H9 (cell line): ENCODE measurements at regions not wholly inside any gene's neighbourhood (a gene's known extent, or its start where the extent isn't known, plus 50 kb on each side); places are given as distances from the start of the nearest gene placed in this dataset.

Experiments
- DNase-seq: peaks from one replicate; pipeline ENCODE4 v3.0.0-alpha.2; 2017
- H2AFZ ChIP-seq: one replicate; pipeline ENCODE4 v1.6.1; 2013; ENCODE audit warnings: mild to moderate bottlenecking, low read length, control low read depth, moderate library complexity
- H2AK5ac ChIP-seq: 2 replicates; pipeline ENCODE4 v1.6.1; 2013; ENCODE audit warnings: low read length, control low read depth, mixed read lengths; ENCODE audit not compliant: insufficient read length
- H2BK120ac ChIP-seq: one replicate; pipeline ENCODE4 v1.6.1; 2013; ENCODE audit warnings: low read depth, mild to moderate bottlenecking, low read length, control low read depth, inconsistent platforms; ENCODE audit not compliant: poor library complexity, severe bottlenecking
- H2BK12ac ChIP-seq: 2 replicates; pipeline ENCODE4 v1.6.1; 2013; ENCODE audit warnings: low read length, control low read depth, mixed read lengths, low read depth; ENCODE audit not compliant: insufficient read length
- H2BK15ac ChIP-seq: 2 replicates; pipeline ENCODE4 v1.6.1; 2013; ENCODE audit warnings: low read depth, low read length, control low read depth
- H2BK20ac ChIP-seq: one replicate; pipeline ENCODE4 v1.6.1; 2013; ENCODE audit warnings: low read depth, mild to moderate bottlenecking, low read length, control low read depth, inconsistent platforms; ENCODE audit not compliant: poor library complexity, severe bottlenecking
- H2BK5ac ChIP-seq: 2 replicates; pipeline ENCODE4 v1.6.1; 2013; ENCODE audit warnings: low read length, control low read depth, mixed read lengths; ENCODE audit not compliant: insufficient read length
- H3K14ac ChIP-seq: 2 replicates; pipeline ENCODE4 v1.6.1; 2013; ENCODE audit warnings: low read length, control low read depth; ENCODE audit not compliant: insufficient read depth
- H3K18ac ChIP-seq: 2 replicates; pipeline ENCODE4 v1.6.1; 2013; ENCODE audit warnings: low read depth, mild to moderate bottlenecking, mixed read lengths, low read length, control low read depth; ENCODE audit not compliant: insufficient read length
- H3K23ac ChIP-seq: 2 replicates; pipeline ENCODE4 v1.6.1; 2013; ENCODE audit warnings: low read length, control low read depth, mixed read lengths, low read depth; ENCODE audit not compliant: insufficient read length
- H3K23me2 ChIP-seq: 2 replicates; pipeline ENCODE4 v1.6.1; 2013; ENCODE audit warnings: low read depth, mild to moderate bottlenecking, mixed read lengths, low read length, control low read depth; ENCODE audit not compliant: insufficient read length, poor library complexity, severe bottlenecking
- H3K27ac ChIP-seq: 2 replicates; pipeline ENCODE4 v1.5.1; 2013; ENCODE audit warnings: low read length, control low read depth, mixed read lengths, low read depth; ENCODE audit not compliant: insufficient read length
- H3K27me3 ChIP-seq: 2 replicates; pipeline ENCODE4 v1.6.1; 2013; ENCODE audit warnings: low read length, control low read depth, inconsistent platforms; ENCODE audit not compliant: insufficient read depth
- H3K4ac ChIP-seq: 2 replicates; pipeline ENCODE4 v1.6.1; 2013; ENCODE audit warnings: low read depth, mild to moderate bottlenecking, control low read depth, inconsistent platforms, low read length, moderate library complexity
- H3K4me1 ChIP-seq: 2 replicates; pipeline ENCODE4 v1.6.1; 2013; ENCODE audit warnings: low read length, control low read depth, inconsistent platforms; ENCODE audit not compliant: insufficient read depth
- H3K4me2 ChIP-seq: 2 replicates; pipeline ENCODE4 v1.6.1; 2013; ENCODE audit warnings: low read length, control low read depth, mixed read lengths; ENCODE audit not compliant: insufficient read length, insufficient read depth
- H3K56ac ChIP-seq: 2 replicates; pipeline ENCODE4 v1.6.1; 2013; ENCODE audit warnings: low read depth, mild to moderate bottlenecking, mixed read lengths, low read length, control low read depth; ENCODE audit not compliant: insufficient read length
- H3K79me1 ChIP-seq: 2 replicates; pipeline ENCODE4 v1.6.1; 2013; ENCODE audit warnings: low read depth, mild to moderate bottlenecking, moderate library complexity, low read length, control low read depth, inconsistent platforms; ENCODE audit not compliant: insufficient read depth, poor library complexity, severe bottlenecking
- H3K79me2 ChIP-seq: 2 replicates; pipeline ENCODE4 v1.6.1; 2013; ENCODE audit warnings: low read length, control low read depth, inconsistent platforms; ENCODE audit not compliant: insufficient read depth
- H3K9ac ChIP-seq: 2 replicates; pipeline ENCODE4 v1.6.1; 2013; ENCODE audit warnings: low read length, control low read depth, mixed read lengths; ENCODE audit not compliant: insufficient read length; ENCODE audit errors: extremely low read depth
- H3K9me3 ChIP-seq: one replicate; pipeline ENCODE4 v1.6.1; 2013; ENCODE audit warnings: low read depth, low read length, inconsistent platforms; ENCODE audit not compliant: control insufficient read depth
- H3T11ph ChIP-seq: one replicate; pipeline ENCODE4 v1.6.1; 2013; ENCODE audit warnings: mild to moderate bottlenecking, low read length, control low read depth, inconsistent platforms
- H4K20me1 ChIP-seq: one replicate; pipeline ENCODE4 v1.6.1; 2013; ENCODE audit not compliant: control insufficient read depth, insufficient read length, insufficient read depth
- H4K5ac ChIP-seq: 2 replicates; pipeline ENCODE4 v1.6.1; 2013; ENCODE audit warnings: low read depth, mild to moderate bottlenecking, mixed read lengths, low read length, control low read depth; ENCODE audit not compliant: insufficient read length
- H4K8ac ChIP-seq: replicated peaks from 2 replicates; pipeline ENCODE4 v1.6.1; 2013; ENCODE audit warnings: low read length, control low read depth, mixed read lengths, low read depth; ENCODE audit not compliant: insufficient read length
- H4K91ac ChIP-seq: 2 replicates; pipeline ENCODE4 v1.6.1; 2013; ENCODE audit warnings: low read depth, mild to moderate bottlenecking, moderate library complexity, mixed read lengths, low read length, control low read depth; ENCODE audit not compliant: insufficient read length
- H3K27ac Mint-ChIP-seq, 3 experiments: 2 replicates in 2 of 3; 3 replicates in 1 of 3; pipeline ENCODE4 v1.8.0; 2020 to 2021; ENCODE audit warnings: mixed read lengths in 3 of 3, mild to moderate bottlenecking in 1 of 3, moderate library complexity in 1 of 3
- H3K27me3 Mint-ChIP-seq: 2 replicates; pipeline ENCODE4 v1.8.0; 2021; ENCODE audit warnings: low read depth, mild to moderate bottlenecking, moderate library complexity, mixed read lengths
- H3K36me3 Mint-ChIP-seq, 3 experiments: 2 replicates in 2 of 3; 3 replicates in 1 of 3; pipeline ENCODE4 v1.8.0; 2020 to 2021; ENCODE audit warnings: low read depth in 3 of 3, mixed read lengths in 3 of 3; ENCODE audit not compliant: insufficient read depth in 1 of 3
- H3K4me1 Mint-ChIP-seq, 2 experiments: 2 replicates each; pipeline ENCODE4 v1.8.0; 2020; ENCODE audit warnings: mixed read lengths in 2 of 2
- H3K4me3 Mint-ChIP-seq, 2 experiments: 2 replicates in 1 of 2; 3 replicates in 1 of 2; pipeline ENCODE4 v1.8.0; 2020 to 2021; ENCODE audit warnings: mild to moderate bottlenecking in 2 of 2, mixed read lengths in 2 of 2, moderate library complexity in 1 of 2
- H3K9me3 Mint-ChIP-seq, 2 experiments: 2 replicates in 1 of 2; 3 replicates in 1 of 2; pipeline ENCODE4 v1.8.0; 2020; ENCODE audit warnings: mild to moderate bottlenecking in 2 of 2, mixed read lengths in 2 of 2, moderate library complexity in 1 of 2
- WGBS: extraction: QIAGEN DNeasy Blood & Tissue Kit; methylation state at CpG from one replicate; pipeline ENCODE4 v1.1.7; 2013; ENCODE audit warnings: missing lambda C conversion rate, low lambda C conversion rate, mixed read lengths; ENCODE audit not compliant: insufficient read length; ENCODE audit errors: extremely low coverage; 5-methylcytosine and 5-hydroxymethylcytosine counted together
- TF ChIP-seq, protein P1 (sequence below): fragments of 200-600 bp; sonication (generic); conservative IDR thresholded peaks from 3 replicates; pipeline ENCODE4 v1.8.0; 2021; ENCODE audit warnings: antibody characterized with exemption, mild to moderate bottlenecking

DNA sequence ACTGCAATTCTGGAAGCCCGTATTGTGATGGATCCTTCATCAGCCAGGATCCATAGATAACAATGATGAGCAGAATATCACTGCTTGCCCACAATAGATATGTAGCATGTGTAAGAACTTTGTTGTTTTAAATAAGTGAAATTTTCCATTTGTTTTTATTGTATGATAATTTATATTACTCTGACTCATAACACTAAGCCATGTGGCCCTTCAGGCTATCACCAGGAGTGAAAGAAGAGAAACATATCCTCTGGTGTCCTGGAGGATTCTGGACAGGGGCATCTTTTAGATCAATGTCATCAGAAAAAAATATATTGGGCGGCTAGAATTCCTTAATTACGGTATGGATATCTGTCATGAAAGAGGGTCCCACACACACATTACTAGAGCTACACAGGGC, 167.5 kb downstream of the SLC6A15 start:
- no peak overlapping the region for H2BK12ac ChIP-seq
- H2BK5ac ChIP-seq = no peak overlapping the region
- no peak overlapping the region for H2BK120ac ChIP-seq
- no peaks in the 10 kb centered on the region for H4K20me1 ChIP-seq
- no peak overlapping the region for H3K4me2 ChIP-seq
- H4K91ac ChIP-seq = no peak overlapping the region
- no peak overlapping the region for H3K9ac ChIP-seq
- TF ChIP-seq, protein P1, sequence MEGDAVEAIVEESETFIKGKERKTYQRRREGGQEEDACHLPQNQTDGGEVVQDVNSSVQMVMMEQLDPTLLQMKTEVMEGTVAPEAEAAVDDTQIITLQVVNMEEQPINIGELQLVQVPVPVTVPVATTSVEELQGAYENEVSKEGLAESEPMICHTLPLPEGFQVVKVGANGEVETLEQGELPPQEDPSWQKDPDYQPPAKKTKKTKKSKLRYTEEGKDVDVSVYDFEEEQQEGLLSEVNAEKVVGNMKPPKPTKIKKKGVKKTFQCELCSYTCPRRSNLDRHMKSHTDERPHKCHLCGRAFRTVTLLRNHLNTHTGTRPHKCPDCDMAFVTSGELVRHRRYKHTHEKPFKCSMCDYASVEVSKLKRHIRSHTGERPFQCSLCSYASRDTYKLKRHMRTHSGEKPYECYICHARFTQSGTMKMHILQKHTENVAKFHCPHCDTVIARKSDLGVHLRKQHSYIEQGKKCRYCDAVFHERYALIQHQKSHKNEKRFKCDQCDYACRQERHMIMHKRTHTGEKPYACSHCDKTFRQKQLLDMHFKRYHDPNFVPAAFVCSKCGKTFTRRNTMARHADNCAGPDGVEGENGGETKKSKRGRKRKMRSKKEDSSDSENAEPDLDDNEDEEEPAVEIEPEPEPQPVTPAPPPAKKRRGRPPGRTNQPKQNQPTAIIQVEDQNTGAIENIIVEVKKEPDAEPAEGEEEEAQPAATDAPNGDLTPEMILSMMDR = no peak
- no peaks in the 10 kb centered on the region for H3K79me2 ChIP-seq
- H3K18ac ChIP-seq = no peak overlapping the region
- no peak for DNase-seq
- H2BK20ac ChIP-seq = no peak overlapping the region
- H3K9me3 ChIP-seq = no peaks in the 10 kb centered on the region
- no peaks in the 10 kb centered on the region for H3K36me3 Mint-ChIP-seq
- no peak overlapping the region for H4K8ac ChIP-seq
- H3K27me3 Mint-ChIP-seq = no peaks in the 10 kb centered on the region
- no peak overlapping the region for H3K4ac ChIP-seq
- H3K23ac ChIP-seq = no peak overlapping the region
- no peaks in the 10 kb centered on the region for H3K9me3 Mint-ChIP-seq
- no peak overlapping the region for H3T11ph ChIP-seq
- peaks cover 2 to 5% of the 10 kb centered on the region in 2 experiments; a peak in 2 of 4 replicates for H3K4me1 Mint-ChIP-seq
- H2AK5ac ChIP-seq = no peak overlapping the region
- H3K23me2 ChIP-seq = no peaks in the 10 kb centered on the region
- no CpG with 5 or more reads among the region's 3 CpGs for WGBS
- H3K27me3 ChIP-seq = no peaks in the 10 kb centered on the region
- H3K79me1 ChIP-seq = no peaks in the 10 kb centered on the region
- no peak overlapping the region for H4K5ac ChIP-seq
- no peak overlapping the region for H3K14ac ChIP-seq
- no peak overlapping the region for H2BK15ac ChIP-seq
- H2AFZ ChIP-seq = no peak overlapping the region
- no peaks in the 10 kb centered on the region for H3K4me1 ChIP-seq
- H3K4me3 Mint-ChIP-seq = no peak overlapping the region
- H3K56ac ChIP-seq = no peak overlapping the region
- H3K27ac ChIP-seq = no peak overlapping the region
- no peak overlapping the region for H3K27ac Mint-ChIP-seq
